HepG2 (cell line): ENCODE measurements at regions not wholly inside any gene's neighbourhood (a gene's known extent, or its start where the extent isn't known, plus 50 kb on each side); places are given as distances from the start of the nearest gene placed in this dataset.

Experiments
- CCAR2 ChIP-seq: fragments of 200-400 bp; formaldehyde crosslinking; optimal IDR thresholded peaks from 2 replicates; pipeline ENCODE3; 2018; ENCODE audit warnings: low read depth, mild to moderate bottlenecking, low read length, moderate library complexity
- HCFC1 ChIP-seq: fragments of 150-350 bp; IDR thresholded peaks from 2 replicates; pipeline ENCODE4 v1.6.1; 2014; ENCODE audit warnings: low read depth, low read length
- HIC2 ChIP-seq: sonication (generic); formaldehyde crosslinking; IDR thresholded peaks from 2 replicates; pipeline ENCODE4 v1.9.0; 2022; ENCODE audit warnings: low read depth, missing genetic modification reagents
- HNF4G ChIP-seq, 2 experiments: sonication (generic) in 1 of 2; formaldehyde crosslinking in 1 of 2; IDR thresholded peaks; 2 replicates each; pipeline versions ENCODE4 v1.4.0 to v1.6.1; 2011 to 2020; ENCODE audit warnings: borderline replicate concordance in 2 of 2, low read depth in 2 of 2, mild to moderate bottlenecking in 2 of 2, low read length in 1 of 2, missing genetic modification reagents in 1 of 2, moderate library complexity in 1 of 2
- HOXA3 ChIP-seq: sonication (generic); formaldehyde crosslinking; IDR thresholded peaks from 2 replicates; pipeline ENCODE4 v1.5.0; 2020; ENCODE audit warnings: missing genetic modification reagents
- KLF9 ChIP-seq: IDR thresholded peaks from 2 replicates; pipeline ENCODE4 v1.6.1; 2016; ENCODE audit warnings: low read depth
- KMT2A ChIP-seq: sonication (generic); formaldehyde crosslinking; IDR thresholded peaks from 2 replicates; pipeline ENCODE4 v1.4.0; 2020; ENCODE audit warnings: missing genetic modification reagents
- NFRKB ChIP-seq: fragments of 450-650 bp; IDR thresholded peaks from 2 replicates; pipeline ENCODE4 v1.6.1; 2017
- REL ChIP-seq: sonication (generic); formaldehyde crosslinking; conservative IDR thresholded peaks from 2 replicates; pipeline ENCODE4 v1.8.0; 2022; ENCODE audit warnings: mild to moderate bottlenecking, missing genetic modification reagents, moderate library complexity
- ZNF260 ChIP-seq: sonication (generic); formaldehyde crosslinking; IDR thresholded peaks from 2 replicates; pipeline ENCODE4 v1.4.0; 2020; ENCODE audit warnings: missing genetic modification reagents, low read depth, mild to moderate bottlenecking, borderline replicate concordance
- ZNF564 ChIP-seq: sonication (generic); formaldehyde crosslinking; IDR thresholded peaks from 2 replicates; pipeline ENCODE4 v1.8.1; 2023; ENCODE audit warnings: mild to moderate bottlenecking, missing genetic modification reagents
- ZNF740 ChIP-seq: sonication (generic); formaldehyde crosslinking; IDR thresholded peaks from 2 replicates; pipeline ENCODE4 v1.4.0; 2020; ENCODE audit warnings: missing genetic modification reagents
- ZNF761 ChIP-seq: sonication (generic); formaldehyde crosslinking; conservative IDR thresholded peaks from 2 replicates; pipeline ENCODE4 v1.4.0; 2020; ENCODE audit warnings: mild to moderate bottlenecking, missing genetic modification reagents
- ZNF792 ChIP-seq: IDR thresholded peaks from 2 replicates; pipeline ENCODE4 v1.6.1; 2016
- TF ChIP-seq, protein P1 (sequence below): sonication (generic); formaldehyde crosslinking; IDR thresholded peaks from 2 replicates; pipeline ENCODE4 v1.5.0; 2020; ENCODE audit warnings: missing genetic modification reagents
- TF ChIP-seq, protein P2 (sequence below): sonication (generic); formaldehyde crosslinking; IDR thresholded peaks from 2 replicates; pipeline ENCODE4 v1.4.0; 2020; ENCODE audit warnings: missing genetic modification reagents
- TF ChIP-seq, protein P3 (sequence below): sonication (generic); formaldehyde crosslinking; IDR thresholded peaks from 2 replicates; pipeline ENCODE4 v1.4.0; 2020; ENCODE audit warnings: missing genetic modification reagents, low read depth, mild to moderate bottlenecking, borderline replicate concordance

DNA sequence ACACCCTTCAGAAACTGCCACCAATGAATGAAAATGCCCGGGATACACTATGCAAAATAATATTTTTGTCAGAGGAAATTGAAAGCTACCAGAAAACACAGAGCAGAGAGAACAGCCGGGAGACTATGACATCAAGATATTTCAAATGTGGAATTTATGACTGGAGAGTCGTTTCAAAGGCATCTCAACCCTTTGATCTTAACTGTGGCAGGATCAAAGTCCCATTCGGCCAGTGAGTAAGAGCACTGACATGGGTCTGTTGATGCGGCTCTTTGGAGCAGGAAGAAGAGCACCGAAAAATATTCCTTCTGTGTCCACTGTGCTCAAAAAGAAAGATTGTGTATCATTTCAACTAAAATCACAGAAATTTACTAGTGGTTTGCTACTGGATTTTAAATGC is 201.9 kb downstream of the RFC3 start (continued):
- no peak for TF ChIP-seq ZNF564
- no peak for TF ChIP-seq ZNF740 (CRISPR knock-in tag)
- no peak for TF ChIP-seq HCFC1
- no peak for TF ChIP-seq ZNF761
- peak; percentile 61 for TF ChIP-seq HOXA3 (CRISPR knock-in tag)
- peak; percentile 92 for TF ChIP-seq HNF4G (IDR thresholded peaks at IDR 0.05; ENCODE audit: borderline replicate concordance, low read depth, low read length)
- no peak for TF ChIP-seq HNF4G (CRISPR knock-in tag; IDR thresholded peaks at IDR 0.05; ENCODE audit: borderline replicate concordance, low read depth)
- no peak for TF ChIP-seq NFRKB
- TF ChIP-seq, protein P1, sequence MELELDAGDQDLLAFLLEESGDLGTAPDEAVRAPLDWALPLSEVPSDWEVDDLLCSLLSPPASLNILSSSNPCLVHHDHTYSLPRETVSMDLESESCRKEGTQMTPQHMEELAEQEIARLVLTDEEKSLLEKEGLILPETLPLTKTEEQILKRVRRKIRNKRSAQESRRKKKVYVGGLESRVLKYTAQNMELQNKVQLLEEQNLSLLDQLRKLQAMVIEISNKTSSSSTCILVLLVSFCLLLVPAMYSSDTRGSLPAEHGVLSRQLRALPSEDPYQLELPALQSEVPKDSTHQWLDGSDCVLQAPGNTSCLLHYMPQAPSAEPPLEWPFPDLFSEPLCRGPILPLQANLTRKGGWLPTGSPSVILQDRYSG (CRISPR knock-in tag): no peak
- TF ChIP-seq KMT2A (CRISPR knock-in tag): no peak
- no peak for TF ChIP-seq KLF9 (CRISPR knock-in tag)
- TF ChIP-seq, protein P2, sequence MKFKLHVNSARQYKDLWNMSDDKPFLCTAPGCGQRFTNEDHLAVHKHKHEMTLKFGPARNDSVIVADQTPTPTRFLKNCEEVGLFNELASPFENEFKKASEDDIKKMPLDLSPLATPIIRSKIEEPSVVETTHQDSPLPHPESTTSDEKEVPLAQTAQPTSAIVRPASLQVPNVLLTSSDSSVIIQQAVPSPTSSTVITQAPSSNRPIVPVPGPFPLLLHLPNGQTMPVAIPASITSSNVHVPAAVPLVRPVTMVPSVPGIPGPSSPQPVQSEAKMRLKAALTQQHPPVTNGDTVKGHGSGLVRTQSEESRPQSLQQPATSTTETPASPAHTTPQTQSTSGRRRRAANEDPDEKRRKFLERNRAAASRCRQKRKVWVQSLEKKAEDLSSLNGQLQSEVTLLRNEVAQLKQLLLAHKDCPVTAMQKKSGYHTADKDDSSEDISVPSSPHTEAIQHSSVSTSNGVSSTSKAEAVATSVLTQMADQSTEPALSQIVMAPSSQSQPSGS (CRISPR knock-in tag): 0 out of 2 replicates have a peak, but pooled peaks have one; percentile 70
- TF ChIP-seq ZNF792 (CRISPR knock-in tag): 0 out of 2 replicates have a peak, but pooled peaks have one; percentile 44
- TF ChIP-seq HIC2: no peak
- no peak for TF ChIP-seq ZNF260 (CRISPR knock-in tag)
- TF ChIP-seq CCAR2: no peak
- TF ChIP-seq, protein P3, sequence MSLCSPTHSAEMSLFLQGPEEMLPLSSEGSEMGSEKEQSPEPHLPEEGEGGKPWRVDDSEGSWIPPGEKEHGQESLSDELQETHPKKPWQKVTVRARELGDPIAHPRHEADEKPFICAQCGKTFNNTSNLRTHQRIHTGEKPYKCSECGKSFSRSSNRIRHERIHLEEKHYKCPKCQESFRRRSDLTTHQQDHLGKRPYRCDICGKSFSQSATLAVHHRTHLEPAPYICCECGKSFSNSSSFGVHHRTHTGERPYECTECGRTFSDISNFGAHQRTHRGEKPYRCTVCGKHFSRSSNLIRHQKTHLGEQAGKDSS: peak; percentile 83; the same call in 1 of the 2 replicates
- no peak for TF ChIP-seq REL
